ENCODE measurements at regions not wholly inside any gene's neighbourhood (a gene's known extent, or its start where the extent isn't known, plus 50 kb on each side); places are given as distances from the start of the nearest gene placed in this dataset.

DNA sequence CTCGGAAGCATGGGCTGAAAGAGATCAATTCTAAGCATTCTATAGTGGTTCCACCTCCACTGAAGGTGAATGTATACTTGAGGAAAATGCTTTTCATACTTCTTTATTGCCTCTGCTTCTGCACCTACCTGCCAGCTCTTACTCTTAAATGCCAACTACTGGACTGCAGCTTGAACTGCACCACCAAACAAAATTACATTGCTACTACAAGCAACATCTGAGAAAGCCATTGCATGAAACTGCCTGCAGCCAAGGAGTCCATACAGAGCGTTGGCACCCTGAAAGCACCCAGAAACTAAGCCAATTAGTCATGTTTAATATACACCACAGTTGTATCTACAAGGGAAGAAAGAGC lies 440.9 kb downstream of the BTBD3 start:
- TF ChIP-seq SPI1 (IDR thresholded peaks at IDR 0.05; ENCODE audit: low read depth, low read length): no peak
- TF ChIP-seq POLR2AphosphoS5 (IDR thresholded peaks at IDR 0.05; ENCODE audit: low read depth, low read length): no peak
- no peak for TF ChIP-seq TAF1 (IDR thresholded peaks at IDR 0.05; ENCODE audit: low read depth, low read length)
- no peak for TF ChIP-seq POLR2A (IDR thresholded peaks at IDR 0.05; ENCODE audit: low read depth, low read length)
- no peak for TF ChIP-seq PAX5 (IDR thresholded peaks at IDR 0.05; ENCODE audit: insufficient read depth, low read length, severe bottlenecking)

Data from GM12891 (cell line).